Colonic mucosa (tissue), 4 donors: ENCODE measurements at regions not wholly inside any gene's neighbourhood (a gene's known extent, or its start where the extent isn't known, plus 50 kb on each side); places are given as distances from the start of the nearest gene placed in this dataset.

Experiments
- DNase-seq: peaks from one replicate; pipeline ENCODE4 v3.0.0-alpha.2; 2020
- H3K27ac ChIP-seq: fragments of 200-600 bp; one replicate; pipeline ENCODE4 v1.8.0; 2021
- H3K27me3 ChIP-seq: fragments of 200-600 bp; one replicate; pipeline ENCODE4 v1.8.0; 2021
- H3K36me3 ChIP-seq: fragments of 200-600 bp; one replicate; pipeline ENCODE4 v1.8.0; 2021
- H3K4me1 ChIP-seq: fragments of 200-600 bp; one replicate; pipeline ENCODE4 v1.8.0; 2021; ENCODE audit warnings: mild to moderate bottlenecking
- H3K4me3 ChIP-seq: fragments of 200-600 bp; one replicate; pipeline ENCODE4 v1.8.0; 2021
- H3K9ac ChIP-seq, 2 donors: one replicate each; pipeline ENCODE4 v1.7.0; 2013; ENCODE audit warnings: control low read depth in 2 of 2, low read depth in 2 of 2, low read length in 2 of 2
- H3K9me3 ChIP-seq: fragments of 200-600 bp; one replicate; pipeline ENCODE4 v1.8.0; 2021
- intact Hi-C: fragments of 100-400 bp; cut with DNase I; formaldehyde crosslinking; loops from one replicate; pipeline ENCODE4 v1.14.1; 2022
- TF ChIP-seq, protein P1 (sequence below): fragments of 200-600 bp; IDR thresholded peaks from one replicate; pipeline ENCODE4 v1.8.0; 2022; ENCODE audit warnings: antibody characterized with exemption, mild to moderate bottlenecking
- donor health status: healthy.
- donor health status: DM: no; HTN: no; CAD: no.
- donor health status: DM: no; HTN: no; CAD: no.

DNA sequence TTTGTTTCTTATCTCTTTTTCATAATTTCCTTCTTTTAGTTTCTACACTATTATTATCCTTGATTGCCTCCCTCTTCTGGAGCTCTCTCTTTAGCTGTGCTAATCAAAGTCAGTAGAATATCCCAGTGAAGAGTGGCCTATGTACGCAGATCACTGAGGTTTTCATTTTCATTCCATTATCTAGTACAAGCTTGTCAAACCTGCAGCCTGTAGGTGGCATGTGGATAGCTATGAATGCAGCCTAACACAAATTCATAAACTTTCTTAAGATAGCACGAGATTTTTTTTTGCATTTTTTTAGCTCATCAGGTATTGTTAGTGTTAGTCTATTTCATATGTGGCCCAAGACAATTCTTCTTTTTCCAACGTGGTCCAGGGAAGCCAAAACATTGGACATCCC is 825.7 kb upstream of the MAP3K7 start:
- H3K27me3 ChIP-seq = no peaks in the 10 kb centered on the region
- DNase-seq = no peak
- H3K27ac ChIP-seq = no peak overlapping the region
- TF ChIP-seq, protein P1, sequence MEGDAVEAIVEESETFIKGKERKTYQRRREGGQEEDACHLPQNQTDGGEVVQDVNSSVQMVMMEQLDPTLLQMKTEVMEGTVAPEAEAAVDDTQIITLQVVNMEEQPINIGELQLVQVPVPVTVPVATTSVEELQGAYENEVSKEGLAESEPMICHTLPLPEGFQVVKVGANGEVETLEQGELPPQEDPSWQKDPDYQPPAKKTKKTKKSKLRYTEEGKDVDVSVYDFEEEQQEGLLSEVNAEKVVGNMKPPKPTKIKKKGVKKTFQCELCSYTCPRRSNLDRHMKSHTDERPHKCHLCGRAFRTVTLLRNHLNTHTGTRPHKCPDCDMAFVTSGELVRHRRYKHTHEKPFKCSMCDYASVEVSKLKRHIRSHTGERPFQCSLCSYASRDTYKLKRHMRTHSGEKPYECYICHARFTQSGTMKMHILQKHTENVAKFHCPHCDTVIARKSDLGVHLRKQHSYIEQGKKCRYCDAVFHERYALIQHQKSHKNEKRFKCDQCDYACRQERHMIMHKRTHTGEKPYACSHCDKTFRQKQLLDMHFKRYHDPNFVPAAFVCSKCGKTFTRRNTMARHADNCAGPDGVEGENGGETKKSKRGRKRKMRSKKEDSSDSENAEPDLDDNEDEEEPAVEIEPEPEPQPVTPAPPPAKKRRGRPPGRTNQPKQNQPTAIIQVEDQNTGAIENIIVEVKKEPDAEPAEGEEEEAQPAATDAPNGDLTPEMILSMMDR = no peak
- no peaks in the 10 kb centered on the region for H3K4me1 ChIP-seq
- no peaks in the 10 kb centered on the region for H3K9me3 ChIP-seq
- H3K4me3 ChIP-seq = no peak overlapping the region
- intact Hi-C loops = no loop called here
- H3K36me3 ChIP-seq = no peaks in the 10 kb centered on the region
- H3K9ac ChIP-seq = no peak overlapping the region

DNA sequence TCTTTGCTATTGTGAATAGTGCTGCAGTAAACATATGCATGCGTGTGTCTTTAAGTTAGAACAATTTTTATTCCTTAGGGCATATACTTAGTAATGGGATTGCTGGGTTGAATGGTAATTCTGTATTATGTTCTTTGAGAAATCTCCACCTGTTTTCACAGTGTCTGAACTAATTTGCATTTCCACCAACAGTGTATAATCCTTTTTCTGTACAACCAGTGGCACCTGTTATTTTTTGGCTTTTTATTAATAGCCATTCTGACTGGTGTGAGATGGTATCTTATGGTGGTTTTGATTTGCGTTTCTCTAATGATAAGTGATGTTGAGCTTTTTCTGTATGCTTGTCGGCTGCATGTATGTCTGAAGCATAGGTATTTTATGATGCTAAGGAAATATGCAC is 820.8 kb upstream of the MAP3K7 start:
- DNase-seq = no peak
- Histone ChIP-seq H3K4me3 (no peak overlapping the region), H3K9ac (no peak overlapping the region), H3K27ac (no peak overlapping the region), H3K4me1 (no peaks in the 10 kb centered on the region), H3K36me3 (no peaks in the 10 kb centered on the region), H3K9me3 (no peaks in the 10 kb centered on the region), H3K27me3 (no peaks in the 10 kb centered on the region)
- intact Hi-C loops = no loop called here
- TF ChIP-seq, protein P1 = no peak

DNA sequence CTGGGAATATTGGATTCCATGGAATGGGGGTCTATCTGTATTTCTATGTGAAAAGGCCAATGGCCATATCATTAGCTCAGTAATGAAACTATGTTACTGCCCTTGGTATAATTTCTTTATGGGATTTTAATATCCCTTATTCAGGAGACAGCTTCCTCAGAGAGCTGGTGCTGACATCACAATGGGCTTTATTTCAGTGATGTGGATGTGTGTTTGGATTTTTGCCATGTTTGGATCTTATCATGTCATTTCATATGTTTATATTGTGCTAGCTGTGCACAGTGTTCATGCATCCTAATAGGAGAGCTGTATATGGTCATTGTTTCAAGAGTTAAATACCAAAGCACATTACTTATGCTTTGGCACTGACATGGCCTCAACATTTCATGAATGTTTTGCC is 806.1 kb upstream of the MAP3K7 start:
- Histone ChIP-seq H3K27ac (no peak overlapping the region), H3K4me3 (no peak overlapping the region), H3K4me1 (no peaks in the 10 kb centered on the region), H3K27me3 (no peaks in the 10 kb centered on the region), H3K36me3 (no peaks in the 10 kb centered on the region), H3K9me3 (no peaks in the 10 kb centered on the region), H3K9ac (no peak overlapping the region)
- TF ChIP-seq, protein P1 = no peak
- intact Hi-C loops = no loop called here
- no peak for DNase-seq

DNA sequence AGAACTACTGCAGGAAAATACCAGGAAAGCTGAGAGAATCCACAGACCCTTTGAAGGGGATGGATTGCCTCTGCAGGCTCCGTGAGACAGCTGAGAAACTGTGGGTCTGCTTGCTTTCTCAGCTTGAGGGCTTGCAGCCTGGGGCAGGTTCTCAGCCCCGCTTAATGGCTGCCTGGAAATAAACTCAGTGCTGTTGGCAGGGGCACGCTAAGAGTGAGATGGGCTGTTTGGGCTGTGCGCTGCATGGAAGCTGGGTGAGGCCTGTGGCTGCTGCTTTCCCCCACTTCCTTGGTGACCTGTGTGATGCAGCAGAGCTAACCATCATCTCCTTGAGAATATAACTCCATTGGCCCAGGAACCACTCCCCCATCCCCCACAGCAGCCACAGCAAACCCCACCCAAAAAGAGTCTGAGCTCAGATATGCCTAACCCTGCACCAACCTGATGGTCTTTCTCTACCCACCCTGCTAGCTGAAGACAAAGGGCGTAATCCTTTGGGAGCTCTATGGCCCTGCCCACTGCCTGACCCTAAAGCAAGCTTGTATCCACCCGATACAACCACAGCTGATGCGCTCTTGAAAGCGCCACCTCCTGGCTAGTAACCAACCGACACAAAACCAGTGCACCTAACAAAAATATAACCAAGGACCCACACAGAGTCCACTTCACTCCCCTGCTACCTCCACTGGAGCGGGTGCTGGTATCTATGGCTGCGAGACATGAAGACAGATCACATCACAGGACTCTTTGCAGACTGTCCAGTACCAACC is 800.6 kb upstream of the MAP3K7 start:
- no peak overlapping the region for H3K9ac ChIP-seq
- H3K27me3 ChIP-seq = no peaks in the 10 kb centered on the region
- no peak for DNase-seq
- H3K36me3 ChIP-seq = no peaks in the 10 kb centered on the region
- TF ChIP-seq, protein P1 = no peak
- H3K27ac ChIP-seq = no peak overlapping the region
- no peaks in the 10 kb centered on the region for H3K9me3 ChIP-seq
- no peak overlapping the region for H3K4me3 ChIP-seq
- intact Hi-C loops = no loop called here
- no peaks in the 10 kb centered on the region for H3K4me1 ChIP-seq

DNA sequence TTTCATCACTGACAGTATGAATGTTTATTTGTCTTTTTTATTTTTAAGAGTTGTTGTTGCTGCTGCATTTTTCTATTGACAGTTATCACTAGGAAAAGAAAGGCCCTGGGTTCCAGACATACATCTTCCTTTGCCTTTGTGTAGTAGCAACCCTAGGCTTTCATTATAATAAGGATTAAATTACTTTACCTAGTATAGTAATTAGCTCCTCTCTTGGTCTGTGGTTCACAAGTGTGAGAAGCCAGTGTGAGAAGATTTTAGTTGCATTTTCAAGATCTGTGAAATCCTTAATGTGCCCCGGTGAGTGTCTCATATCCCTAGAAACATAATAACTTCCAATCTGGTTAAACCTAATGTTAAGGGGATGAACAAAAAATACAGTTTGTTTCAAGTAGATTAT is 799.3 kb upstream of the MAP3K7 start:
- TF ChIP-seq, protein P1 = no peak
- no peaks in the 10 kb centered on the region for H3K4me1 ChIP-seq
- H3K27me3 ChIP-seq = no peaks in the 10 kb centered on the region
- no peak for DNase-seq
- no peaks in the 10 kb centered on the region for H3K36me3 ChIP-seq
- no peak overlapping the region for H3K9ac ChIP-seq
- intact Hi-C loops = no loop called here
- H3K4me3 ChIP-seq = no peak overlapping the region
- H3K27ac ChIP-seq = no peak overlapping the region
- no peaks in the 10 kb centered on the region for H3K9me3 ChIP-seq
